Pons (tissue), 1 donor: ENCODE measurements at regions not wholly inside any gene's neighbourhood (a gene's known extent, or its start where the extent isn't known, plus 50 kb on each side); places are given as distances from the start of the nearest gene placed in this dataset.

Experiments used
- DNase-seq: peaks from one replicate; pipeline ENCODE4 v3.0.0-alpha.2; 2016; ENCODE audit warnings: low spot score

GRCh38 chr2:42932271-42933151 lies 140.1 kb upstream of the HAAO start:
- DNase-seq, result no peak

DNA sequence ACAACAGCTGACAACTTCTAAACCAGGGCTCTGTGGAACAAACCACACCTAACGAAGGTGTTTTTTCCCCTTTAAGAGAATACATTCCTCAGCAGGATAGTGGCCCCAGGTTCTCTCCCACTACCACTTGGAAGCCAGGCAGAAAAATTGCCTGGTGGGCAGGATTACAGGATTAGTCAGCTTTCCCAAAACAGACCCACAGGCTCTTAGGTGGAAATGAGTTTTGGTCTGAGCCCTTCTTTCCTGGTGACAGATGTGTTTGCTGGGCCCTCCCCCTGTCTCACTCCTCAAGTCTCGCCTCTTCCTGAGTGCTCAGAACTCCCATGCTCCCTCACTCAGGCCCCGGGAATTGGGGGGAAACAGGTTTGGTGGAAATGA lies 139.4 kb upstream of the HAAO start:
- no peak for DNase-seq

DNA sequence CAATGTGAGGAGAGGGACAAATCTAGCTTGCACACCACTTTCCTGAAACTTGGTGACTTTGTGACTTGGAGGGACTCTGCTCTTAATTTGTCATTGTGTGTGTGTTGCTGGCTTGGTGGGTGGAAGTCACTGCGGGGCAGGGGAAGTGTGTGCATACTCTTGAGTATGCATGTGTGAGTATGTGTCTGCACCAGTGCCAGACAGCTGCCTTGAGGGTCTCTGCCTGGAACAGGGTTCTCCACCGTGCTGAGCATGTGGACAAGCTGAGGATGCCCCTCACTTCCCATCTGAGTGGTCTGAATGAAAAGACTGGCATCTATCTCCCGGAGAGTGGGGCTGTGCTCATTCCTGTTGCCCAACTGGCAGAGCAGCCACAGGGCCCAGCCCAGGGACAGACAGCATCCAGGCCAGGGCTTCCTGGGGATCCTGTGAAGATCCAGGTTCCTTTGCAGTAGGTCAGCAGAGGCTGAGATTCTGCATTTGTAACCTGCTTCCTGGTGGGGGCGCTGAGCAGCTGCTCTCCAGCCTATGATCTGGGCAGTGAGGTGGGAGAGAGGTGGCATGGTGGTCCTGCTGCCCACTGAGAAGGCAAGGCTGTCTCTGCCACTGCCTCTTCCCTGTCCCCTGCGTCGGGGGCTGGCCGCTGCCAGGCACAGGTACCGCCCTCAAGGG lies 138.9 kb upstream of the HAAO start:
- no peak for DNase-seq

GRCh38 chr2:42930025-42930581 lies 137.7 kb upstream of the HAAO start:
- no peak for DNase-seq

GRCh38 chr2:42929546-42930024 lies 137.2 kb upstream of the HAAO start:
- DNase-seq, result no peak

DNA sequence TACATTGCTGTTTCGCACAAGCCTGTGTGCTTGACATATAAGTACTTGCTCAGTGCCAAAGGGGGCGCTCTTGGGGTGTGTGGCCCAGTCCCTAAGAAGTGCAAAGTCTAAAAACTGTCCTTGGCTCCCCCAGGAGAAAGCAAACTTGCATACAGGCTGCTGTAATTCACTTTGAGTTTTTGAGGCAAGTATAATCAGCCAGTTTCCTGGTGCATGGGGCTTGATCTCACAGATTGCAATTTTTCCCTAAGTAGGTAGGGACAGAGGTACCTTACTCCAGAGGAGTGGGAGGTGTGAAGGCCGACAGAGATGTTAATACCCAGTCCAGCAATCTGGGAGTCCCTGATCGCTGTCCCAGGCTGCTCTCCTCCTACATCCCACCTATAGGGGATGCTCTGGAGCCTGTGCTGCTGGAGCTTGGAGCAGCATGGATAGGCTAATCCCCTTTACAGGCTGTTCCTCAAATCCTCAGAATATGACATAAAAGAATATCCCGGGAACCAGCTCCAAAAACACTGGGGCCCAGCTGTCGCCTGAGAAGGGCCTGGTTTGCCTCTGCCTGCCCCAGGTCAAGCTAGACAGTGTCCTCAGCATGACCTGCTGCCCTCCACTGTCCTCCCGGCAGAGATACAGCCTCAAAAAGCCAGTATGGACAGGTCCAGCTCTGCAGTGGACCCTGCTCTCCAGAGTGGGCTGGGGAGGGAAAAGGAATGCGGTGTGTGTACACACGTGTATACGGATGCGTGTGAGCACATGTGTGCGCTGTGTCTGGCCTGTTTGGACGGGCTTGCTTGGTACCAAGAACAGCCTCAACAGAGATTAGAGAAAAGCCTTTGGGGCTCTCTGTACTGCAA lies 136.5 kb upstream of the HAAO start:
- DNase-seq, result no peak

GRCh38 chr2:42928161-42928691 lies 135.8 kb upstream of the HAAO start:
- no peak for DNase-seq

GRCh38 chr2:42927334-42928160 lies 135.2 kb upstream of the HAAO start:
- DNase-seq, result no peak

DNA sequence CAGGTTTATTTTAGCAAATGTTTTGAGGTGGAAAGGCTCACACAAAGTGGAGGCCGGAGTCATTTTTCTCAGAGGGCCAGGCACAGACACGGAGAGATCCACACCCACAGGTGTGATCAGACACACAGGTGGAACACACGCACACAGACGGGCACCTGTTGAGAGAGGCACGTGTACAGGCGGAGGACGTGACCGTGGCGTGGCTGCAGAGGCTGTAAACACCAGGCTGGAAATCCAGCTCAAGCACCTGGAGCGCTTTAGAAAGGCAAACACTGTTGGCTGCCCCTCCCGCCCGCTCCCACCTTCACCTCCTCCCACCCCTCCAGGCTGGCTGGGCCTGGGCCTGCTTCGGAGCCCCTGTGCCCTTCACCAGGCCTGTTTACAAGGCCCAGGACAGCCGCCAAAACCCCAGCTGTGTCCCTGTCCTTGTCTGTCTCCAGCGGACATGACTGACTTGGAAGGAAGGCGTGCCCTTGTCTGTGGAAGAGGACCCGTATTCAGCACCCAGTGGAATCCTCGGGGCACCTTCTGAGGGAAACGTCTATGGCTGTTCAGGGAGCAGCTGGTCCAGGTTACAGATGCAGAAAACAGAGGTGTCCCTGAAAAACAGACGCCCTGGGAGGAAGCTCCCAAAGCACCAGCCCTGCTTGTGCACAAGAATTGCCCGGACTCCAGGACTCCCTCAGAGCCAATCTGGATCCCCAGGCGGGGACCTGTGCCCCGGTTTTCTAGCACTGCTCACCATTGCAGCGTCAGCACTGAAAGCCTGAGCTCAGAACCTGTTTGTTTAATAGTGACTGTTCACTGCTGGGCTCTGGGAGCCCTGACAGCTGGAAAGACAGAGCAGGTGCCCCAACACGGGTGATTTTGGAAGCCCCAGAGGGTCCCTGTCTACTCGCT lies 134.3 kb upstream of the HAAO start:
- no peak for DNase-seq

- DNase-seq, result peak; percentile 70
These were observed 133.5 kb upstream of the HAAO start for GRCh38 chr2:42925742-42926433.

- DNase-seq, result no peak
These were observed 132.1 kb upstream of the HAAO start for GRCh38 chr2:42924418-42924886.

DNA sequence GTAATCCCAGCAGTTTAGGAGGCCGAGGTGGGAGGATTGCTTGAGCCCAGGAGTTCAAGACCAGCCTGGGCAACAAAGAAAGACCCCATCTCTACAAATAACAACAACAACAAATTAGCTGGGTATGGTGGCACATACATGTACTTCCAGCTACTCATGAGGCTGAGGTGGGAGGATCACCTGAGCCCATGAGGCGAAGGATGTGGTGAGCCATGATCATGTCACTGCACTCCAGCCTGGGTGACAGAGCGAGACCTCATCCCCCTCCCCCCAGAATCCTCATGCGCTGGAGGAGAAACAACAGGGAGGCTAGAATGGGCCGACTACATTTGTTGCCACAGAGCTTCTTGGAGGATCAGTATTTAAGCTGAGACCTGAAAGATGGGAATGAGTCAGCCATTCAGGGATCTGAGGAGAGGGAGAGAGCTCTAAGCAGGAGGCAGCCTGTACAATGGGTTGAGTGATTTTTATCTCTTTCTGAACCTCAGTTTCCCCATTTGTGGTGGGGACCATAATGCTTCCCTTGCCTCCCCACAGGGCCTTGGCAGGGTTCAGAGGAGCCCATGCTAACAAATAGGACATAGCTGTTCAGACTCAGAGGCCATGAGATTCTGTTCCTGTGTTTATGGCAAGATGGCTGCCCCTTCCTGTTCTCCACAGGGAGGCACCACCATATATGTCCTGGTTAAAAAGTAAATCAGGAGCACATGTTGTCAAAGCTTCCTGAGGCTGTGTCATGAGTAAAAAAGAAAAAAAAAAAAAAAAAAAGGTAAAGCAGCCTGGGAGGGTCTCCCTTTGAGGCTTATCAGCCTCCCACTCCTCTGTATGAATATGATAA lies 131.4 kb upstream of the HAAO start:
- no peak for DNase-seq

DNA sequence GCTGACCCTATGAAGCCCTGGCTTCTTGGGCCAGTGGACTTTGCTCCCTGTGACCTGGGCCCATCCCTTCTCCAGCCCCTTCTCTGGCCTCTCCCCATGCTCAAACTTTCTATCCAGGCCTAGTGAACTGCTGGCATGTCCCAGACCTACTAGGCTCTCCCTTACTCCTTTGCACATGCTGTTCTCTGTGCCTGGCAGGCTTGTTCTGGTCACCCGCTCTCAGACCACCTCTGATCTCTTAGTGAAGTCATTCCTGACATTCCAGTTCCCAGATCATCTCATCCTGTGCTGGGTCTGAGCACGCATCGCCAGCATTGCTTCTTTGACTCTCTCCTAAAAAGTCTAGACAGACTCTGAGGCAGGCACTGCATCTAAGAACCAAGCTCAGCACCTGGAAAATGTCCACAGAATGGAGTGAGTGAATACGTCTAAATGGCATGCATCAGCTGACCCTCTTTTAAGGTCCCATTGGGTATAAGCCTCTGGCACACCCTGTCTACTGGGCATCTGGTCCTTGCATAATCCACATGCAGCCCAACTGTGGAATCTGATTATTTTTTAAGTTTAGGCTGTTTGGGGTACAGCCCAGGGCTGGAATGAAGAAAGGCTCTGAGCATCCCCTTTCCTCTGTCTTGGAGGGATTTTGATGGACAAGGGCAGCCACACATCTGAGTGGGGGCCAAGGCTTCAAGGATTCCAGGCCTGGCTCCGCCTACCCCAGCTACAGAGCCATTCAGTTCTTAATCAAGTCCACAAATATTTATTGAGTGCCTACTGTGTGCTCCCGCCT lies 130.6 kb upstream of the HAAO start:
- DNase-seq, result no peak

- DNase-seq, result no peak
These were observed 129.9 kb upstream of the HAAO start for GRCh38 chr2:42922293-42922692.

GRCh38 chr2:42921721-42922120 lies 129.3 kb upstream of the HAAO start:
- DNase-seq, result no peak

- no peak for DNase-seq
These were observed 128.8 kb upstream of the HAAO start for GRCh38 chr2:42921147-42921520.

DNA sequence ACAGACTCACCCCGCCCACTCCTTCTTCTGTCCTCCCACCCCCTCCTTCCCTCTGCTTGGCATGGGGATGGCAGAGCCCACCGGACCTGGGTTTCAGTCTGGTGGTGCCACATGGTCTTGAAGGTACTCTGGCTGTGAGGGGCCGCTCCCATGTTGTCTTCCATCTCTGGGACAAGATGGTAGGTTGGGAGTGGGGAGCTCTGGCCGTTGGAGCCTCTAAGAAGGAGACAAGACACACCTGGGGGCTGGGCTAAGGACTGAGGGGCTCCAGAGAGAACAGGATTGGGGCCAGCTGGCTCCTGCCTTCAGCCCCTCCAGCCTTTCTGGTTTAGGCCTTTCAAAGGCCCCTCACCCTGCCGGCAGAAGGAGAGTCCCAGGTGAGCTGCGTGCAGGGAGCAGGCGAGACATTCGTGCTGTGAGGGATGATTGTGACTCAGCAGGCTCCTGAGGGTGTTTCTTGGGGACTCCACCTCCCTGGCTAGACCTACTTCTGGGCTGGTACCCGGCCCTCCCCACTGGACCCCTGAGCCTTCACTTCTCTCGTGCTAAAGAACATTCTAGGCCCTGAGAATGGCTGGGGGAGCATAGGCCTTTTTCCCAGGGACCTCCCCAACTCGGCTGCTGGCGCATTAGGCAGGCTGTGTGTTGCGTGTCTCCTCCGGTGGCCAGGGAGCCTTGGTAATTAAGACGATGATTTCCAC lies 128.2 kb upstream of the HAAO start:
- no peak for DNase-seq
